ENCODE measurements at regions not wholly inside any gene's neighbourhood (a gene's known extent, or its start where the extent isn't known, plus 50 kb on each side); places are given as distances from the start of the nearest gene placed in this dataset.

DNA sequence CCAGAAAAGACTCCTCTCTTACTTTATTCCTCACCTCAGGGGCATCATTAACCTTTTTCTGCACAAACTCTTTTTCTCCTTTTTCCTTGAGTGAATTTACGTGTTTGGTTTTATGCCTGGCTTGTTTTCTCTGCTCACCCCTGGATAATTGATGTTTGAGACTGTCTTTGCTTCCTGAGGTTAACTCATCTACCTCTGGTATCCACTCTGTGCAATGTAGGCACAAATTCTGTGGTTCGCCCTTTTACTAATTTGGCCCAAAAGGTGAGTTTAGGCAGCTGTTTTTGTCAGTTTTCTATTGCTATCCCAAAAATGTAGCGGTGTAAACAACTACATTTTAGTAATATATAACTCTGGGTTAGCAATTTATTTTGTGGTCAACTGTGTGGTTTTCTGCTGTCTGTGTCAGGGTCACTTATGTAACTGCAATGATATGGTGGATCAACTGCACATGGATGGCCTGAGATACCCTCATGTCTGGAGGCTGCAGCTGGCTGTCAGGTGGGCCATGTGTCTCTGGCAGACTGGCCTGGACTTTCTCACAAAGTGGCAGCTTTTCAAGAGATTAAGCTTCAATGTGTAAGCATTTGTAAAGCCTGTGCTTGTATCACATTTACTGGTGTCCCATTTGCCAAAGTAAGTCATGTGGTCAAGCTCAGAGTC is 329.7 kb downstream of the FSIP2 start:
- Histone ChIP-seq H3K27ac (ENCODE audit: low read depth, low read length) (no peak overlapping the region), H3K14ac (ENCODE audit: low read length) (no peak overlapping the region), H3K9me3 (ENCODE audit: insufficient read depth, low read depth, low read length) (no peaks in the 10 kb centered on the region), H4K12ac (ENCODE audit: low read depth, low read length) (no peak overlapping the region), H4K91ac (ENCODE audit: low read depth, low read length) (no peak overlapping the region), H3K4me1 (ENCODE audit: control insufficient read depth in 1 of 2, insufficient read depth in 2 of 2, low read length in 2 of 2) (no peaks in the 10 kb centered on the region), H2BK12ac (ENCODE audit: low read length) (no peak overlapping the region), H2BK120ac (ENCODE audit: insufficient read depth, low read length, poor library complexity) (no peak overlapping the region), H2AK5ac (ENCODE audit: low read length) (no peak overlapping the region), H3K4ac (ENCODE audit: low read depth, low read length) (no peak overlapping the region), H3K18ac (ENCODE audit: low read length) (no peak overlapping the region), H3K36me3 (ENCODE audit: control insufficient read depth in 1 of 2, insufficient read depth in 2 of 2, low read length in 2 of 2) (no peaks in the 10 kb centered on the region), H4K8ac (ENCODE audit: low read depth, low read length) (no peak overlapping the region), H3K27me3 (ENCODE audit: insufficient read depth, low read length) (no peaks in the 10 kb centered on the region), H3K79me2 (ENCODE audit: control insufficient read depth, insufficient read depth, low read length, poor library complexity) (no peaks in the 10 kb centered on the region), H3K79me1 (ENCODE audit: low read length) (no peaks in the 10 kb centered on the region), H2BK5ac (ENCODE audit: low read depth, low read length, poor library complexity) (no peak overlapping the region), H3K23ac (ENCODE audit: low read length) (no peak overlapping the region), H3K9ac (ENCODE audit: low read length) (no peak overlapping the region), H2AFZ (ENCODE audit: insufficient read depth, low read length, poor library complexity) (no peak overlapping the region), H3K4me3 (ENCODE audit: low read depth, low read length) (no peak overlapping the region), H3K4me2 (ENCODE audit: low read length) (no peak overlapping the region)
- WGBS (ENCODE audit: extremely low coverage, insufficient coverage, insufficient read length), result no CpG with 5 or more reads among the region's 3 CpGs
- DNase-seq, result no peak

GRCh38 chr2:186069676-186070075 is 331.1 kb downstream of the FSIP2 start:
- no peaks in the 10 kb centered on the region for H3K27me3 ChIP-seq (ENCODE audit: insufficient read depth, low read length)
- no peak overlapping the region for H2AFZ ChIP-seq (ENCODE audit: insufficient read depth, low read length, poor library complexity)
- no peak overlapping the region for H4K12ac ChIP-seq (ENCODE audit: low read depth, low read length)
- H3K4me1 ChIP-seq (ENCODE audit: control insufficient read depth in 1 of 2, insufficient read depth in 2 of 2, low read length in 2 of 2), result no peaks in the 10 kb centered on the region
- H4K91ac ChIP-seq (ENCODE audit: low read depth, low read length), result no peak overlapping the region
- H3K79me2 ChIP-seq (ENCODE audit: control insufficient read depth, insufficient read depth, low read length, poor library complexity), result no peaks in the 10 kb centered on the region
- H2BK120ac ChIP-seq (ENCODE audit: insufficient read depth, low read length, poor library complexity), result no peak overlapping the region
- H3K9ac ChIP-seq (ENCODE audit: low read length), result no peak overlapping the region
- no peaks in the 10 kb centered on the region for H3K36me3 ChIP-seq (ENCODE audit: control insufficient read depth in 1 of 2, insufficient read depth in 2 of 2, low read length in 2 of 2)
- H3K4me3 ChIP-seq (ENCODE audit: low read depth, low read length), result no peak overlapping the region
- no peak for DNase-seq
- no peak overlapping the region for H3K27ac ChIP-seq (ENCODE audit: low read depth, low read length)
- H2AK5ac ChIP-seq (ENCODE audit: low read length), result no peak overlapping the region
- H3K14ac ChIP-seq (ENCODE audit: low read length), result no peak overlapping the region
- no peak overlapping the region for H4K8ac ChIP-seq (ENCODE audit: low read depth, low read length)
- H2BK12ac ChIP-seq (ENCODE audit: low read length), result no peak overlapping the region
- H3K23ac ChIP-seq (ENCODE audit: low read length), result no peak overlapping the region
- H3K79me1 ChIP-seq (ENCODE audit: low read length), result no peaks in the 10 kb centered on the region
- no CpG with 5 or more reads among the region's 2 CpGs for WGBS (ENCODE audit: extremely low coverage, insufficient coverage, insufficient read length)
- no peak overlapping the region for H2BK5ac ChIP-seq (ENCODE audit: low read depth, low read length, poor library complexity)
- no peak overlapping the region for H3K4me2 ChIP-seq (ENCODE audit: low read length)
- H3K18ac ChIP-seq (ENCODE audit: low read length), result no peak overlapping the region
- no peak overlapping the region for H3K4ac ChIP-seq (ENCODE audit: low read depth, low read length)
- H3K9me3 ChIP-seq (ENCODE audit: insufficient read depth, low read depth, low read length), result no peaks in the 10 kb centered on the region

GRCh38 chr2:186085226-186085625 is 346.6 kb downstream of the FSIP2 start:
- Histone ChIP-seq H2BK5ac (ENCODE audit: low read depth, low read length, poor library complexity) (no peak overlapping the region), H4K91ac (ENCODE audit: low read depth, low read length) (no peak overlapping the region), H3K79me1 (ENCODE audit: low read length) (no peaks in the 10 kb centered on the region), H3K4me3 (ENCODE audit: low read depth, low read length) (no peak overlapping the region), H3K9me3 (ENCODE audit: insufficient read depth, low read depth, low read length) (no peaks in the 10 kb centered on the region), H2AK5ac (ENCODE audit: low read length) (no peak overlapping the region), H3K36me3 (ENCODE audit: control insufficient read depth in 1 of 2, insufficient read depth in 2 of 2, low read length in 2 of 2) (no peaks in the 10 kb centered on the region), H3K14ac (ENCODE audit: low read length) (no peak overlapping the region), H4K12ac (ENCODE audit: low read depth, low read length) (no peak overlapping the region), H3K79me2 (ENCODE audit: control insufficient read depth, insufficient read depth, low read length, poor library complexity) (no peaks in the 10 kb centered on the region), H3K4me1 (ENCODE audit: control insufficient read depth in 1 of 2, insufficient read depth in 2 of 2, low read length in 2 of 2) (no peaks in the 10 kb centered on the region), H4K8ac (ENCODE audit: low read depth, low read length) (no peak overlapping the region), H3K23ac (ENCODE audit: low read length) (no peak overlapping the region), H2BK12ac (ENCODE audit: low read length) (no peak overlapping the region), H3K27ac (ENCODE audit: low read depth, low read length) (no peak overlapping the region), H3K27me3 (ENCODE audit: insufficient read depth, low read length) (no peaks in the 10 kb centered on the region), H2AFZ (ENCODE audit: insufficient read depth, low read length, poor library complexity) (no peak overlapping the region), H2BK120ac (ENCODE audit: insufficient read depth, low read length, poor library complexity) (no peak overlapping the region), H3K4ac (ENCODE audit: low read depth, low read length) (no peak overlapping the region), H3K9ac (ENCODE audit: low read length) (no peak overlapping the region), H3K18ac (ENCODE audit: low read length) (no peak overlapping the region), H3K4me2 (ENCODE audit: low read length) (no peak overlapping the region)
- no CpG with 5 or more reads among the region's 1 CpG for WGBS (ENCODE audit: extremely low coverage, insufficient coverage, insufficient read length)
- DNase-seq, result no peak

GRCh38 chr2:186093174-186093573 is 354.6 kb downstream of the FSIP2 start:
- Histone ChIP-seq H4K91ac (ENCODE audit: low read depth, low read length) (no peak overlapping the region), H3K27ac (ENCODE audit: low read depth, low read length) (no peak overlapping the region), H3K9me3 (ENCODE audit: insufficient read depth, low read depth, low read length) (no peaks in the 10 kb centered on the region), H3K4me3 (ENCODE audit: low read depth, low read length) (no peak overlapping the region), H3K4me2 (ENCODE audit: low read length) (no peak overlapping the region), H2AFZ (ENCODE audit: insufficient read depth, low read length, poor library complexity) (no peak overlapping the region), H2AK5ac (ENCODE audit: low read length) (no peak overlapping the region), H3K14ac (ENCODE audit: low read length) (no peak overlapping the region), H2BK120ac (ENCODE audit: insufficient read depth, low read length, poor library complexity) (no peak overlapping the region), H3K79me2 (ENCODE audit: control insufficient read depth, insufficient read depth, low read length, poor library complexity) (no peaks in the 10 kb centered on the region), H3K79me1 (ENCODE audit: low read length) (no peaks in the 10 kb centered on the region), H3K9ac (ENCODE audit: low read length) (no peak overlapping the region), H2BK12ac (ENCODE audit: low read length) (no peak overlapping the region), H3K36me3 (ENCODE audit: control insufficient read depth in 1 of 2, insufficient read depth in 2 of 2, low read length in 2 of 2) (no peaks in the 10 kb centered on the region), H2BK5ac (ENCODE audit: low read depth, low read length, poor library complexity) (no peak overlapping the region), H3K27me3 (ENCODE audit: insufficient read depth, low read length) (no peaks in the 10 kb centered on the region), H4K8ac (ENCODE audit: low read depth, low read length) (no peak overlapping the region), H3K4me1 (ENCODE audit: control insufficient read depth in 1 of 2, insufficient read depth in 2 of 2, low read length in 2 of 2) (no peaks in the 10 kb centered on the region), H3K18ac (ENCODE audit: low read length) (no peak overlapping the region), H3K4ac (ENCODE audit: low read depth, low read length) (no peak overlapping the region), H3K23ac (ENCODE audit: low read length) (no peak overlapping the region), H4K12ac (ENCODE audit: low read depth, low read length) (no peak overlapping the region)
- no peak for DNase-seq
- WGBS (ENCODE audit: extremely low coverage, insufficient coverage, insufficient read length), result no CpG with 5 or more reads among the region's 1 CpG
